ENCODE measurements at regions not wholly inside any gene's neighbourhood (a gene's known extent, or its start where the extent isn't known, plus 50 kb on each side); places are given as distances from the start of the nearest gene placed in this dataset.

DNA sequence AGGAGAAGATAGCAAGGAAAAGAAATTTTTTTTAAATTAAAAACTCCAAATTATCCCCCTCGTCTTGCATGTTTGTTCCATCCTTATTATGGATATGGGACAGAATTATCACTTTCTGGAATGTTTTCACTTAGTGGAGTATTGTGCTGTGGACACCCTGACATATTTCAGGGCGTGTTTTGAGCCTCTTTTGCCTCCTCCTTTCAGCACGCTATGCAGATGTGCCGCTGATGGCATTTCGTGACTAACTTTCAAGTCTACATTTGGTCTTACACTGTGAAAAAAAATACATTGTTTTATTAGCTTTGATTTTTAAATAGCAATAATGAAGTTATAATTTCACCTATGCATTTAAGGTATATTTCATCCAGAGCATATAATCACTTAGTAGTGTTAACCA is 738.7 kb downstream of the LTN1 start:
- TF ChIP-seq, protein P1, sequence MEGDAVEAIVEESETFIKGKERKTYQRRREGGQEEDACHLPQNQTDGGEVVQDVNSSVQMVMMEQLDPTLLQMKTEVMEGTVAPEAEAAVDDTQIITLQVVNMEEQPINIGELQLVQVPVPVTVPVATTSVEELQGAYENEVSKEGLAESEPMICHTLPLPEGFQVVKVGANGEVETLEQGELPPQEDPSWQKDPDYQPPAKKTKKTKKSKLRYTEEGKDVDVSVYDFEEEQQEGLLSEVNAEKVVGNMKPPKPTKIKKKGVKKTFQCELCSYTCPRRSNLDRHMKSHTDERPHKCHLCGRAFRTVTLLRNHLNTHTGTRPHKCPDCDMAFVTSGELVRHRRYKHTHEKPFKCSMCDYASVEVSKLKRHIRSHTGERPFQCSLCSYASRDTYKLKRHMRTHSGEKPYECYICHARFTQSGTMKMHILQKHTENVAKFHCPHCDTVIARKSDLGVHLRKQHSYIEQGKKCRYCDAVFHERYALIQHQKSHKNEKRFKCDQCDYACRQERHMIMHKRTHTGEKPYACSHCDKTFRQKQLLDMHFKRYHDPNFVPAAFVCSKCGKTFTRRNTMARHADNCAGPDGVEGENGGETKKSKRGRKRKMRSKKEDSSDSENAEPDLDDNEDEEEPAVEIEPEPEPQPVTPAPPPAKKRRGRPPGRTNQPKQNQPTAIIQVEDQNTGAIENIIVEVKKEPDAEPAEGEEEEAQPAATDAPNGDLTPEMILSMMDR (conservative IDR thresholded peaks at IDR 0.05; ENCODE audit: low read depth, low read length), result no peak
- no peak for DNase-seq (ENCODE audit: low read depth)
- no peak overlapping the region for H3K4me3 ChIP-seq (ENCODE audit: low read depth, low read length)

DNA sequence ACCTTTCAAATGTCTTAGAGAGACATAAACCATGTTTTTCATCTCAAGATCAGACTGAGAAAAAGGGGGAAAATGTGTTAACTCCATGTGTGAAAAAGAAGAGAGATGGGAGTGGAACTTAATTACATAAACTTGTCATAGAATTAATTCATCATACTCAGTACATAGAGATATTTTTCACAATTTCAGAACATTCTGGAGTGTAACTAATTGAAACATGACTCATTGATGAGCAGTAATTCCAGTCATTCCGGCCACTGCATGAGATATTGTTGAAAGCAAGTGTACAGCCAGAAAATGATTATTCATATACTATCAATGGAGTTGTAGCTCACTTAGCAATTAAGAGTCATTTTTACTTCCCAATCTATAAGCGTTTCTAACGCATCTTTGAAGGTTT is 739.3 kb downstream of the LTN1 start:
- TF ChIP-seq, protein P1 (conservative IDR thresholded peaks at IDR 0.05; ENCODE audit: low read depth, low read length), result no peak
- peak; percentile 69 for DNase-seq (ENCODE audit: low read depth)
- H3K4me3 ChIP-seq (ENCODE audit: low read depth, low read length), result no peak overlapping the region

DNA sequence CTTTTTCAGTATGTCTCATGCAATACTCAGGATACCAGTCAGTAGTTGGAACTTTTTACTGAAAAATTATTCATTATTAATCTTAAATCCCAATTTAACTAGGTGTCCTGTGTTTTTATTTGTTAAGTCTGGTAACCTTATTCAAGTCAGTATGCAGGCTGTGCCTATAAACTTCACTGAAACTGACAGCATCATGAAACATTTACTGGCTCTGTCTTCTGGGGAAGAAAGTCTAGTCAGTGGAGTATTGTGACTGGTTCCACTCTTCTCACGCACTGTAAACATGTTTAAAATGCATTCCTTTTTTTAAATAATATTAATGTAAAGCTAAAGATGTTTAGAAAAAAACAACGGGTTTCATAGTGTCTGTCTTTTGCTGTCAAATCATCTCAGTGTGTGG is 739.7 kb downstream of the LTN1 start:
- no peak overlapping the region for H3K4me3 ChIP-seq (ENCODE audit: low read depth, low read length)
- TF ChIP-seq, protein P1 (conservative IDR thresholded peaks at IDR 0.05; ENCODE audit: low read depth, low read length), result no peak
- peak; percentile 20 for DNase-seq (ENCODE audit: low read depth)

DNA sequence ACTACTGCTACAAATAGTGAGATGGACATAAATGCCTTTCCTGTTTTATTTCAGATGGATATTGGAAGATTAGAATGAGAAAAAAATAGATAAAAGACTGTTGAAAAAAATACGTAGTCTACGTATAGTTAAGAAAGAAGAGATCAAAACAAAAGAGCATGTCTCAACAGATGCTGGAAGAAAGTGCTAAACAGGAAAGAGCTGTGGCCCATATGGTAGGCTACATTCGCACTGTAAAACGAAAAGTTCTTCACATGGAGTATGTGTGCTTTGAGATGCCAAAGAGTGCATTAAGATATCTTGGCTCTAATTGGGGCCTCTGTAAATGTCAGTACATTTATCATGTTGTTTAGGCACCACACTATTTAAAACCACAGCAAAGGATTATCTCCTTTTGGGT is 741.7 kb downstream of the LTN1 start:
- TF ChIP-seq, protein P1 (conservative IDR thresholded peaks at IDR 0.05; ENCODE audit: low read depth, low read length), result no peak
- no peak for DNase-seq (ENCODE audit: low read depth)
- H3K4me3 ChIP-seq (ENCODE audit: low read depth, low read length), result no peak overlapping the region

DNA sequence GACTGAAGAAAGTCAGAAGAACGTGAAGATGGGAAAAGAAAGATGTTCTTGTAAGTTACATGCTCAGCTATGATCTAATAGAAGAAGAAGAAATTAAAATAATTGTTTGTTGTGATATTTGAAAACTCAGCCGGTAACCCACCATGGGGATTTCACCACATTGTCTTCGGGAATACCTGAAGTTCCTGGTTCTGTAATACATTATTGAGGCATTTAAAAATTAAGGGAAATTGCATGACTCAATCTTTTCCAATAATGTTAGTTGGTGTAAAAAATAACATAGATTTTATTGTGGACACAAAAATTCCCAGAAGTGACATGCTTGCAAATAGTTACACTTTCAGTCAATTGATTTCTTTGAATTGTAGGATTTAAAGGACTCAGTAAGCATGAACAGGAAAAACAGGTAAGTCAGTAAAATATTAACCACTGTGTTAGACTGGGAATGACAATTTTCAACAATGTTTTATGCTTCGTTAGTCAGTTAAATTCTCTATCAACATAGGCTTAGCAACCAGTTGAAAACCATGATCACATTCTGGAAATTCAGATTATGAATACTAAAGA is 745.1 kb downstream of the LTN1 start:
- no peak for DNase-seq (ENCODE audit: low read depth)
- TF ChIP-seq, protein P1 (conservative IDR thresholded peaks at IDR 0.05; ENCODE audit: low read depth, low read length), result no peak
- H3K4me3 ChIP-seq (ENCODE audit: low read depth, low read length), result no peak overlapping the region

DNA sequence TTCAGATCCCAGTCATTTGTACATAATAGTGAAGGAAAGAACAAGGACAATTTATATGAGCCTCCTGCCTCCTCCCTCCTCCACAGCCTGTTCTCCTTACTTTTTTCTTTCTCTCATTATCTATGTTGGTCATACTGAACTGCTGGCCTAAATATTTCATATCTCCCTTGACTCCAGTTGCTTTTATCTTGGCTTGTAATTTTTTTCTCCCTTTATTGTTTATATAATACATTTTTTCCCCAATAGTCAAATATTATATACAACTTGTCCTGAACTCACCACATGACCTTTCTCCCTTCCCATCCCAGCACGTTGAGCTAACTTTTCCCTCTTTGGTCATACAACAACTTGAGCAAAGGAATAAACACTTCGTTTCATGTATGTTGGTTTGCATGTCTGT is 752.1 kb downstream of the LTN1 start:
- peak; percentile 36 for DNase-seq (ENCODE audit: low read depth)
- no peak overlapping the region for H3K4me3 ChIP-seq (ENCODE audit: low read depth, low read length)
- TF ChIP-seq, protein P1 (conservative IDR thresholded peaks at IDR 0.05; ENCODE audit: low read depth, low read length), result no peak

DNA sequence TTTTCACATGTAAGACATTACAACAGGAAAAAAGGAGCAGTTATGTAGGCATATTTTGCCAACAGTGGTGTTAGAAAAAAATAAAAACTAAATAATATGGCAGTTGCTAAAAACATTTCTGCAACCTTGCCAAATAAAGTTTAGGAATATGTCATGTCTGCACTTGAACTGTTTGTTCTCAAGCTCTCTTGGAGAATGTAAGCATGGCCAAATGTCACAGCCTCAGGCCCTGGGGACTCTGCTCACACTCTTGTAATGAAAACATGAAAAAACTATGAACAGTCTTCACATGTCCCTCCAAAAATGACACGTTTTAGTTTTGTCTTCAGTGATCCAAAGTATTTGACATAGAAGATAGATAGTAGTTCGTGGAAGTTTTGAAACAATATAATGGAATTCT is 753.3 kb downstream of the LTN1 start:
- TF ChIP-seq, protein P1 (conservative IDR thresholded peaks at IDR 0.05; ENCODE audit: low read depth, low read length), result no peak
- DNase-seq (ENCODE audit: low read depth), result no peak
- no peak overlapping the region for H3K4me3 ChIP-seq (ENCODE audit: low read depth, low read length)

Data from choroid plexus epithelial cell (primary cell).